Gastrocnemius medialis (tissue), 4 donors: ENCODE measurements at regions not wholly inside any gene's neighbourhood (a gene's known extent, or its start where the extent isn't known, plus 50 kb on each side); places are given as distances from the start of the nearest gene placed in this dataset.

Experiments used
- ATAC-seq, 2 donors: fragments of 150-250 bp; one replicate each; pipeline ENCODE4 v1.9.1; 2016
- DNase-seq, 2 donors: peaks; one replicate each; pipeline ENCODE4 v3.0.0-alpha.2; 2019
- H3K27ac ChIP-seq, 4 donors: fragments of 200-600 bp; sonication (generic); 1 replicate in 1 of 4; 2 replicates in 3 of 4; pipeline ENCODE4 v1.5.1; 2016 to 2018; ENCODE audit warnings: mild to moderate bottlenecking in 2 of 4, moderate library complexity in 1 of 4
- H3K27me3 ChIP-seq, 3 donors: fragments of 200-600 bp; sonication (generic) in 2 of 3; 1 replicate in 1 of 3; 2 replicates in 2 of 3; pipeline versions ENCODE4 v1.5.1 to v1.6.0; 2016 to 2019; ENCODE audit warnings: mild to moderate bottlenecking in 1 of 3, moderate library complexity in 1 of 3
- H3K36me3 ChIP-seq, 2 donors: fragments of 200-600 bp; sonication (generic) in 1 of 2; one replicate each; pipeline ENCODE4 v1.5.1; 2017 to 2018
- H3K4me1 ChIP-seq, 2 donors: fragments of 200-600 bp; sonication (generic) in 1 of 2; one replicate each; pipeline ENCODE4 v1.5.1; 2016 to 2017; ENCODE audit warnings: mild to moderate bottlenecking in 2 of 2
- H3K4me3 ChIP-seq, 4 donors: fragments of 200-600 bp; sonication (generic) in 3 of 4; 1 replicate in 1 of 4; 2 replicates in 3 of 4; pipeline ENCODE4 v1.5.1; 2016 to 2019; ENCODE audit warnings: mild to moderate bottlenecking in 2 of 4
- H3K9me3 ChIP-seq, 3 donors: fragments of 200-600 bp; sonication (generic) in 2 of 3; 1 replicate in 1 of 3; 2 replicates in 2 of 3; pipeline ENCODE4 v1.5.1; 2016 to 2019
- POLR2A ChIP-seq, 2 donors: fragments of 450-650 bp; IDR thresholded peaks; one replicate each; pipeline ENCODE4 v1.6.1; 2017; ENCODE audit warnings: antibody characterized with exemption in 2 of 2, mild to moderate bottlenecking in 2 of 2, moderate library complexity in 2 of 2
- in situ Hi-C, 4 donors: fragments of 200-750 bp; cut with MboI; loops; one replicate each; pipeline versions ENCODE4 v1.15.0 to v1.8.0; 2017; ENCODE audit warnings: low sequenced_read_pairs in 4 of 4
- intact Hi-C: fragments of 100-400 bp; cut with DNase I; formaldehyde crosslinking; loops from one replicate; pipeline ENCODE4 v1.15.1; 2023; ENCODE audit warnings: low total_unique reads
- TF ChIP-seq, protein P1 (sequence below), 5 experiments: fragments of 450-650 bp in 3 of 5; fragments of 200-600 bp in 2 of 5; sonication (generic) in 2 of 5; IDR thresholded peaks in 4 of 5; conservative IDR thresholded peaks in 1 of 5; 1 replicate in 4 of 5; 2 replicates in 1 of 5; pipeline ENCODE4 v1.5.1; 2016 to 2019; ENCODE audit warnings: antibody characterized with exemption in 5 of 5, mild to moderate bottlenecking in 3 of 5, moderate library complexity in 3 of 5

DNA sequence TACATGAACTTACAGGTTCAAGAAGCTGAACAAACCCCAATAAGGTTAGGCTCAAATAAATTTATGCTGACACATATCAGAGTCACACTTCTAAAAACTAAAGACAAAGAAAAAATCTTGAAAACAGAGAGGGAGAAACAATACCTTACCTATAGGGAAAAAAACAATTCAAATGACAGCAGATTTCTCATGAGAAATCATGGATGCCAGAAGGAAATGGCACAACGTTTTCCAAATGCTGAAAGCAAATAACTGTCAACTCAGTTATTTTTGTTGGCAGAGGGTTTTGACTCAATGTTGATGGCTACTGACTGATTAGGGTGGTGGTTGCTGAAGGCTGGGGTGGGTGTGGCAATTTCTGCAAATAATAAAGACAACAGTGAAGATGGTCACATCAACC, 239.4 kb downstream of the ARHGAP12 start:
- in situ Hi-C loops (no loop called here), intact Hi-C loops (no loop called here)
- Histone ChIP-seq H3K4me3 (no peak overlapping the region), H3K36me3 (no peaks in the 10 kb centered on the region), H3K4me1 (no peaks in the 10 kb centered on the region), H3K27me3 (no peaks in the 10 kb centered on the region), H3K27ac (no peak overlapping the region), H3K9me3 (no peaks in the 10 kb centered on the region)
- DNase-seq (no peak), ATAC-seq (no peak)
- TF ChIP-seq, protein P1, sequence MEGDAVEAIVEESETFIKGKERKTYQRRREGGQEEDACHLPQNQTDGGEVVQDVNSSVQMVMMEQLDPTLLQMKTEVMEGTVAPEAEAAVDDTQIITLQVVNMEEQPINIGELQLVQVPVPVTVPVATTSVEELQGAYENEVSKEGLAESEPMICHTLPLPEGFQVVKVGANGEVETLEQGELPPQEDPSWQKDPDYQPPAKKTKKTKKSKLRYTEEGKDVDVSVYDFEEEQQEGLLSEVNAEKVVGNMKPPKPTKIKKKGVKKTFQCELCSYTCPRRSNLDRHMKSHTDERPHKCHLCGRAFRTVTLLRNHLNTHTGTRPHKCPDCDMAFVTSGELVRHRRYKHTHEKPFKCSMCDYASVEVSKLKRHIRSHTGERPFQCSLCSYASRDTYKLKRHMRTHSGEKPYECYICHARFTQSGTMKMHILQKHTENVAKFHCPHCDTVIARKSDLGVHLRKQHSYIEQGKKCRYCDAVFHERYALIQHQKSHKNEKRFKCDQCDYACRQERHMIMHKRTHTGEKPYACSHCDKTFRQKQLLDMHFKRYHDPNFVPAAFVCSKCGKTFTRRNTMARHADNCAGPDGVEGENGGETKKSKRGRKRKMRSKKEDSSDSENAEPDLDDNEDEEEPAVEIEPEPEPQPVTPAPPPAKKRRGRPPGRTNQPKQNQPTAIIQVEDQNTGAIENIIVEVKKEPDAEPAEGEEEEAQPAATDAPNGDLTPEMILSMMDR (IDR thresholded peaks at IDR 0.05 in 4 of 5, conservative IDR thresholded peaks at IDR 0.05 in 1 of 5), result no peak
- no peak for TF ChIP-seq POLR2A (IDR thresholded peaks at IDR 0.05)

DNA sequence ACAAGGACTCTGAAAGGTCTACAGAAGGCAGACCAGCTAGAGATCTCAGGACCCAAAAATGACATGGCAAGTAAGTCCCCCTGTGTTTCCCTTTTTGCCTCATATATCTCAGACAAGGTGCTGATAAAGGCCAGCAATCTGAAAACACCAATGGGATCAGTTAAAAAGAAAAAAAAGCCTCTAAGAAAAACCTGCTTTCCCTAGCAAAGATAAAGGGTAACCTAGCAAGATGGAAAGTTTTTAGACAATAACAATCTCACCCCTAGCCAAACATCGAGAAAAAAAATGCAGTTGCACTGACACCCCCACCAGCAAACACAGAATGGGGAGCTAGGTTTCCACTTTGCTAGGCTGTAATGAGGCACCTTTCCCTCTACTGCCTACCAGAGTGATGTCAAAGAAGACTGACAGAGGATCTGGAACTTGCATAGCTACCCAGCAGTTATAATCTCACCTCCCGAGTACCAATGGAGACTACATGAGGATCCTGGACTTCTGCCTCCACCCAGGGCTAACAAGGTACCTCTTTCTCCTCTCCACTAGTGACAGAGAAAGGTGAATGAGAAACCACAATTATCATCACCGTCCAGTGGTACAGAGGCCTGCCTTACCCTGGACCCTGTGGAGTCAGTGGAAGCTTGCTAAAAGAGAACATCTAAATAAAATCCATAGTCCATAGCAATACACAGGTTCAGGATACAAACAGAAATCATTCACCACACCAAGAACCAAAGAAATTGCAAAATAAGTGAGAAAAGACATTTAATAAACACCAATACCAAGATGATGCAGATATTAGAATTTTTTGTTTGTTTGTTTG, 240.8 kb downstream of the ARHGAP12 start:
- no peaks in the 10 kb centered on the region for H3K27me3 ChIP-seq
- no peak overlapping the region for H3K4me3 ChIP-seq
- TF ChIP-seq, protein P1 (IDR thresholded peaks at IDR 0.05 in 4 of 5, conservative IDR thresholded peaks at IDR 0.05 in 1 of 5), result no peak
- TF ChIP-seq POLR2A (IDR thresholded peaks at IDR 0.05), result no peak
- H3K9me3 ChIP-seq, result no peaks in the 10 kb centered on the region
- H3K27ac ChIP-seq, result no peak overlapping the region
- H3K4me1 ChIP-seq, result no peaks in the 10 kb centered on the region
- ATAC-seq (peak; percentile 19 to 69), DNase-seq (no peak)
- in situ Hi-C loops (no loop called here), intact Hi-C loops (no loop called here)
- H3K36me3 ChIP-seq, result no peaks in the 10 kb centered on the region

DNA sequence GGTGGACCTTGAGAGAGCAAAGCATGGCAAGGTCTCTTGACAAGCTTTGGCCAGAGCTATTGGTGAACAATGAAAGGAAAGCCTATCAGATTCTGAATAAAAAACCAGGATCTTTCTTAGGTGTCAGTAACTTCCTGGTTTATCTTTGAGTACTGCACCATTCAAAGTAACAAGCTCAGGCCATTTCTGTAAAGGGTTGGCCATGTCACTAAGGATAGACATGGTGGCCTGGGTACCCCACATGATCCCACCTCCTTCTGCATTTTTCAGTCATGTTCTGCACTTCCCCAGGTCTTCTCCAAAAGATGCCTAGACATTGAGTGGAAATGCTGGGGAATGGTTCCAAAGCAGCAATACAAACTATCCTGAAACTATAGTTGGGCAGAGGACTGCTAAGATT, 242.0 kb downstream of the ARHGAP12 start:
- Histone ChIP-seq H3K36me3 (no peaks in the 10 kb centered on the region), H3K27ac (no peak overlapping the region), H3K4me3 (no peak overlapping the region), H3K9me3 (no peaks in the 10 kb centered on the region), H3K27me3 (no peaks in the 10 kb centered on the region), H3K4me1 (no peaks in the 10 kb centered on the region)
- in situ Hi-C loops, result no loop called here
- DNase-seq (no peak), ATAC-seq (peak in 1 of 2 donors; percentile 42)
- intact Hi-C loops, result no loop called here
- TF ChIP-seq POLR2A (IDR thresholded peaks at IDR 0.05), result no peak
- TF ChIP-seq, protein P1 (IDR thresholded peaks at IDR 0.05 in 4 of 5, conservative IDR thresholded peaks at IDR 0.05 in 1 of 5), result no peak

DNA sequence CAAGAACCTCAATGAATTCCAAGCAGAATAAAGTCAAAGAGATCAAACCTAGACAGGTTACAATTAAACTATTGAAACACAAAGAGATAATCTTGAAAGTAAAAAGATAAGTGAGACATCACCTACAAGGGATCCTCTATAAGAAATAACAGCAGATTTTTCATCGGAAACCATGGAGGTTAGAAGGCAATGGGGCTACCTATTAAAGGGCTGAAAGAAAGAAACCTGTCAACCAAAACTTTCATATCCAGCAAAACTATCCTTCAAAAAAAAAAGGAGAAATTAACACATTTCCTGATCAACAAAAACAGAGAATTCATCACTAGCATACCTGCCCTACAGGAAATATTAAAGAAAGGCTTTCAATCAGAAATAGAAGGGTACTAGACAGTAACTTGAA, 244.9 kb downstream of the ARHGAP12 start:
- Histone ChIP-seq H3K27me3 (no peaks in the 10 kb centered on the region), H3K9me3 (no peaks in the 10 kb centered on the region), H3K36me3 (no peaks in the 10 kb centered on the region), H3K27ac (no peak overlapping the region), H3K4me3 (no peak overlapping the region), H3K4me1 (peaks cover 1 to 5% of the 10 kb centered on the region in 2 donors)
- ATAC-seq, result no peak
- TF ChIP-seq POLR2A (IDR thresholded peaks at IDR 0.05), result no peak
- TF ChIP-seq, protein P1 (IDR thresholded peaks at IDR 0.05 in 4 of 5, conservative IDR thresholded peaks at IDR 0.05 in 1 of 5), result no peak
- no peak for DNase-seq
- in situ Hi-C loops, result no loop called here
- intact Hi-C loops, result no loop called here
